ENCODE measurements at regions not wholly inside any gene's neighbourhood (a gene's known extent, or its start where the extent isn't known, plus 50 kb on each side); places are given as distances from the start of the nearest gene placed in this dataset.

- DNase-seq = no peak
These were observed 75.5 kb downstream of the HMX1 start for GRCh38 chr4:8796096-8796495.

GRCh38 chr4:8795140-8795539 lies 76.5 kb downstream of the HMX1 start:
- no peak for DNase-seq

- no peak for DNase-seq
These were observed 77.1 kb downstream of the HMX1 start for GRCh38 chr4:8794491-8794890.

- no peak for DNase-seq
These were observed 78.0 kb downstream of the HMX1 start for GRCh38 chr4:8793571-8794160.

- DNase-seq = no peak
These were observed 79.1 kb downstream of the HMX1 start for GRCh38 chr4:8792491-8792890.

GRCh38 chr4:8791609-8792008 lies 80.0 kb downstream of the HMX1 start:
- DNase-seq = no peak

GRCh38 chr4:8790749-8791148 lies 80.9 kb downstream of the HMX1 start:
- no peak for DNase-seq

- DNase-seq = no peak
These were observed 83.5 kb downstream of the HMX1 start for GRCh38 chr4:8788174-8788573.

- DNase-seq = no peak
These were observed 85.5 kb downstream of the HMX1 start for GRCh38 chr4:8786166-8786565.

- no peak for DNase-seq
These were observed 85.9 kb downstream of the HMX1 start for GRCh38 chr4:8785656-8786142.

- no peak for DNase-seq
These were observed 87.9 kb downstream of the HMX1 start for GRCh38 chr4:8783736-8784135.

- no peak for DNase-seq
These were observed 89.5 kb downstream of the HMX1 start for GRCh38 chr4:8782135-8782534.

GRCh38 chr4:8781641-8782040 lies 90.0 kb downstream of the HMX1 start:
- no peak for DNase-seq

- no peak for DNase-seq
These were observed 90.9 kb downstream of the HMX1 start for GRCh38 chr4:8780596-8781368.

- DNase-seq = no peak
These were observed 91.6 kb downstream of the HMX1 start for GRCh38 chr4:8780086-8780485.

- DNase-seq = no peak
These were observed 92.1 kb downstream of the HMX1 start for GRCh38 chr4:8779490-8779932.

GRCh38 chr4:8778760-8779159 lies 92.9 kb downstream of the HMX1 start:
- no peak for DNase-seq

GRCh38 chr4:8778291-8778690 lies 93.3 kb downstream of the HMX1 start:
- no peak for DNase-seq

- no peak for DNase-seq
These were observed 94.1 kb downstream of the HMX1 start for GRCh38 chr4:8777320-8778196.

GRCh38 chr4:8776366-8776765 lies 95.3 kb downstream of the HMX1 start:
- DNase-seq = no peak

GRCh38 chr4:8775751-8776355 lies 95.8 kb downstream of the HMX1 start:
- no peak for DNase-seq

- DNase-seq = no peak
These were observed 96.5 kb downstream of the HMX1 start for GRCh38 chr4:8775121-8775520.

- no peak for DNase-seq
These were observed 97.6 kb downstream of the HMX1 start for GRCh38 chr4:8774071-8774470.
